ENCODE measurements at regions not wholly inside any gene's neighbourhood (a gene's known extent, or its start where the extent isn't known, plus 50 kb on each side); places are given as distances from the start of the nearest gene placed in this dataset.

DNA sequence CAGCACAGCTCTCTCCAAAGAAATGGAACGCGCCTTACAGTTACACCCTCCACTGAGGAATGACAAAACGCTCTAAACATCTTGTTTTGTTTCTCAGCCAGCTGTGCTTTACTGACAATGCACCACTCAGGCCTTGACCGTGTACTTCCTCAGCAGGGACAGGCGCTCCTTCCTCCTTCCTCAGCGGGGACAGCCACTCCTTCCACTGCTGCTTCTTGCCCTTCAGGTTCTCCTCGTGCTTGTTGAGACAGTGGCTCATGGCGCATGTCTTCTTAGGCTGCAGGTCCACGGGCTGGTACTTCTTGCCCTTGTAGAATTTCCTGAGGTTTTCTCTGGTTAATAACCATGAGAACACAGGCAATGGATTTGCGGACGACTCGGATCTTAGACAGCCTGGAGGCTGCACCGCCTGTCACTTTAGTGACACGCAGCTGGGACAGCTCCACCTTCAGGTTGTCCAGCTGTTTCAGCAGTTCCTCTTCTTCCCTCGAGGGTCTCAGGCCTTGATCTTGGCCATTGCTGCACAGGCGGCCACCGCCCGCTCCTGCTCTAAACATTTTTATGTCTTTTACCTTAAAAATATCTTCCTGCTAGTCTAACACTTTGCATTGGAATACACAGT lies 613.8 kb downstream of the BRD1 start:
- DNase-seq: no peak

GRCh38 chr22:49212466-49212865 lies 615.2 kb downstream of the BRD1 start:
- no peak for DNase-seq

GRCh38 chr22:49212002-49212401 lies 615.7 kb downstream of the BRD1 start:
- DNase-seq: no peak

GRCh38 chr22:49211176-49211575 lies 616.5 kb downstream of the BRD1 start:
- no peak for DNase-seq

- no peak for DNase-seq
These were observed 617.1 kb downstream of the BRD1 start for GRCh38 chr22:49210606-49211005.

- DNase-seq: no peak
These were observed 618.0 kb downstream of the BRD1 start for GRCh38 chr22:49209452-49210195.

DNA sequence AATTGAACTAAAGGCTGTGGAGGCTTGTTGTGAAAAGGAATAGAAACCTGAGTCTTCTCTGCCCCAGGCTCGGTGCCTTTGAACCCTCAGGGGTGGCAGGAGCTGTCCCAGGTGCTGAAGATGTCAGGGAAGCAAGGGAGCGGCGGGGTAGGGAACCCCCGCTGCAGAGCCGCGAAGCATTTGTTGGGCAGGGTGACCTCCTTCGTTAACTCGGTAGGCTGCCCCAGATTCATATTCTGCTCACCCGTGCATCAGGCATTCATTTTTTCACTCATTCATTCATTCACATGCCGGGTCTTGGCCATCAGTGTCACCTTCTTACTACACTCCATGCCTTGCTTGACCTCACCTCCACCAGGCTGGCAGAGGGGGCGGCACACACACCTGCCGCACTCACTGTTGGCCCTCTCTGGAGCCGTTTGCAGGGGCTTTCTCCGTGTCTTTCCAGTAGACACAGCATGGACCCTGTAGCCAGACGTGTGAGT lies 618.9 kb downstream of the BRD1 start:
- no peak for DNase-seq

- no peak for DNase-seq
These were observed 619.7 kb downstream of the BRD1 start for GRCh38 chr22:49208004-49208402.

GRCh38 chr22:49207008-49208003 lies 620.4 kb downstream of the BRD1 start:
- no peak for DNase-seq

- DNase-seq: no peak
These were observed 621.4 kb downstream of the BRD1 start for GRCh38 chr22:49206281-49206680.

- DNase-seq: no peak
These were observed 622.2 kb downstream of the BRD1 start for GRCh38 chr22:49205483-49205800.

DNA sequence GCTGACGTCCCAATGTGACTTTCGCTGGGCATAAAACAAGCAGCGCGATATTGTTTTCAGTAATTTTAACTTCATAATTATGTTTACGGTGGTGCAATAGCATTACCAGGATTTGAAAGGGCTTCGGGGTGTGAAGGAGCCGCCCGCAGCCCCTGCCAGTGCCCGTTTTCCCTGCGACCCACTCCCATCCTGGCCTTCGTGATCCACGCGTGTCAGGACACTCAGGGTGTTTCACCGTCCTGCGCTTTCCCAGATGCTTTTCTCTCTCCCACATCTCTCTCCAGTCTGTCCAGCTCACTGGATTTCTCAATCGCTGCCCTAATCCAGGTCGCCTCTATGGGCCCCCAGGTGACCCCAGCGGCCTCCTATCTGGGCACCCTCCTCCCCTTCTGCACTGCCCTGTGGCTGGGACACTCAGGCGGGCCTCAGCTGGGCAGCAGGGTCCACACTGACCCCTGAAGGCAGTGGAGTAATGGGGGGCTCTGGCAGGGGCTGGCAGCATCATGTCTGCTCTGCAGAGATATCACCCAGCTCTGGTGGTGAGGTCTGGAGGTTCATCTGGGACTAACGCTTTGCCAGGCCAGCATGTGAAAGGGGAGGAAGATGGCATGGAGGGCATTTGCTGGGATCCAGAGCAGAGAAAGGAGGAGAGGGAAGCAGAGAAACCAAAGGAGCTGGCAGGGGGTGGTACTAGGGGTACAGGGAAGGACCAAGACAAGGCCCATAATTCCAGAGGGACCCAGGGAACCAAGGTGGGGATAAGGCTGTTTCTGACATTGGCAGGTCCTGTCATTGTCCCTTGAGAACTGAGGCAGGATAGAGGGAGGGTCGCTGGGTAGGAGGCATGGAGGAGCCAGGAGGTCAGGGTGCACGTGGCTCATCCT lies 622.8 kb downstream of the BRD1 start:
- no peak for DNase-seq

GRCh38 chr22:49203859-49204598 lies 623.6 kb downstream of the BRD1 start:
- no peak for DNase-seq

GRCh38 chr22:49203091-49203858 lies 624.4 kb downstream of the BRD1 start:
- no peak for DNase-seq

GRCh38 chr22:49202226-49202625 lies 625.4 kb downstream of the BRD1 start:
- DNase-seq: no peak

GRCh38 chr22:49201046-49201970 lies 626.4 kb downstream of the BRD1 start:
- DNase-seq: no peak

DNA sequence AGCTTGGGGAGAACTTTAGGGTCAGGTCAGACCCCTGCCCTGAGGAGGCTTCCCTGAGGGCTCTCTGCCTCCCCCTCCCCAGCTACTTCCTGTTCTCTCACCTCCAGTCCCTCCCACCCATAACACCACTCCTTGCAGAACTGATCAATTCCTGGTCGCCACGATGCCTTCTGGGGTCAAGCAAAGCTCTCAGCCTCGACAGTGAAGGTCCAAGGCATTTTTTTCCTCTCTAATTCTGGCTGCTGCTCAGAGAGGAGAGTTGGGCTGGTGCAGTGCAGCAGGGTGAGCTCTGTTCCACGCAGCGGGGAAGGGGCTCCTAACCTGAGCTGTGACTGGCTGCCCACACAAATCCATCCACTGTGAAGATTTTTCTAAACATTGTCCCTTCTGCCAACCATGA lies 628.4 kb downstream of the BRD1 start:
- no peak for DNase-seq

DNA sequence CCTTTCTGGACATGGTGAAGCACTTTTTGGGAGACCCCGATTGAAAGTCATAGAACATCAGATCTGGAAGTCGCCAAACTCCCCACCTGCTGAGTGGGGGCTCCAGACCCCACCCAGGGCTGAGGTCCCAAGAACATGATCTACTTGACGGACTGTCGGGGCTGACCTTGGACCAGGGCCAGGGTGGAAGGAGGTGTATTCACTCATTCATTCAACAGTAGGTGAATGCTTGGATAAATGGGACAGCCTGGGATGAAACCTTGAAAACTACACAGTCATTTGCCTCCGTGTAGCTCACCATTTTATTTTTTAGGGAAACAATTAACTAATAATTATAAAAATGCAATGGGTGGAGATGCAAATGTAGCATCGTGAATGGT lies 629.0 kb downstream of the BRD1 start:
- DNase-seq: no peak

- DNase-seq: no peak
These were observed 629.5 kb downstream of the BRD1 start for GRCh38 chr22:49197986-49198704.

All from femur (tissue), 1 donor.